Peyer's patch (tissue), 4 donors: ENCODE measurements at regions not wholly inside any gene's neighbourhood (a gene's known extent, or its start where the extent isn't known, plus 50 kb on each side); places are given as distances from the start of the nearest gene placed in this dataset.

ENCODE experiments used
- CTCF ChIP-seq, 6 experiments: fragments of 450-650 bp in 4 of 6; fragments of 200-600 bp in 2 of 6; sonication (generic) in 1 of 6; IDR thresholded peaks; one replicate each; pipeline ENCODE4 v1.5.1; 2017 to 2019; ENCODE audit warnings: antibody characterized with exemption in 6 of 6, mild to moderate bottlenecking in 3 of 6, moderate library complexity in 1 of 6
- POLR2A ChIP-seq, 2 donors: fragments of 450-650 bp; IDR thresholded peaks; one replicate each; pipeline ENCODE4 v1.5.1; 2017; ENCODE audit warnings: antibody characterized with exemption in 2 of 2, mild to moderate bottlenecking in 2 of 2, moderate library complexity in 2 of 2

- TF ChIP-seq CTCF (IDR thresholded peaks at IDR 0.05) (no peak), POLR2A (IDR thresholded peaks at IDR 0.05) (no peak)
Measured at GRCh38 chr2:41892476-41892875, 155.3 kb upstream of the PKDCC start.
